PFSK-1 (cell line): ENCODE measurements at regions not wholly inside any gene's neighbourhood (a gene's known extent, or its start where the extent isn't known, plus 50 kb on each side); places are given as distances from the start of the nearest gene placed in this dataset.

Source experiments
- FOXP2 ChIP-seq: optimal IDR thresholded peaks from 2 replicates; pipeline ENCODE3; 2011; ENCODE audit warnings: borderline replicate concordance, control low read depth, inconsistent platforms; ENCODE audit not compliant: insufficient read depth; ENCODE audit errors: extremely low read length, extremely low read depth
- POLR2AphosphoS5 ChIP-seq: IDR thresholded peaks from 2 replicates; pipeline ENCODE4 v1.6.1; 2012; ENCODE audit warnings: low read depth, mild to moderate bottlenecking, control low read depth, low read length, moderate library complexity
- SIN3A ChIP-seq: IDR thresholded peaks from 2 replicates; pipeline ENCODE4 v1.6.1; 2012; ENCODE audit warnings: mild to moderate bottlenecking, low read length, moderate library complexity, borderline replicate concordance; ENCODE audit not compliant: insufficient read depth
- TAF1 ChIP-seq: IDR thresholded peaks from 2 replicates; pipeline ENCODE4 v1.6.1; 2012; ENCODE audit warnings: low read length, control low read depth, borderline replicate concordance; ENCODE audit not compliant: insufficient read depth
- TF ChIP-seq, protein P1 (sequence below), 2 experiments: IDR thresholded peaks; 2 replicates each; pipeline versions ENCODE4 v1.6.1 to v1.8.0; 2011 to 2012; ENCODE audit warnings: low read depth in 2 of 2, low read length in 2 of 2, control low read depth in 1 of 2, inconsistent platforms in 1 of 2, mild to moderate bottlenecking in 1 of 2, moderate library complexity in 1 of 2; ENCODE audit not compliant: insufficient read depth in 1 of 2

- TF ChIP-seq POLR2AphosphoS5: no peak
- TF ChIP-seq FOXP2: no peak
- TF ChIP-seq SIN3A: no peak
- no peak for TF ChIP-seq TAF1
- TF ChIP-seq, protein P1, sequence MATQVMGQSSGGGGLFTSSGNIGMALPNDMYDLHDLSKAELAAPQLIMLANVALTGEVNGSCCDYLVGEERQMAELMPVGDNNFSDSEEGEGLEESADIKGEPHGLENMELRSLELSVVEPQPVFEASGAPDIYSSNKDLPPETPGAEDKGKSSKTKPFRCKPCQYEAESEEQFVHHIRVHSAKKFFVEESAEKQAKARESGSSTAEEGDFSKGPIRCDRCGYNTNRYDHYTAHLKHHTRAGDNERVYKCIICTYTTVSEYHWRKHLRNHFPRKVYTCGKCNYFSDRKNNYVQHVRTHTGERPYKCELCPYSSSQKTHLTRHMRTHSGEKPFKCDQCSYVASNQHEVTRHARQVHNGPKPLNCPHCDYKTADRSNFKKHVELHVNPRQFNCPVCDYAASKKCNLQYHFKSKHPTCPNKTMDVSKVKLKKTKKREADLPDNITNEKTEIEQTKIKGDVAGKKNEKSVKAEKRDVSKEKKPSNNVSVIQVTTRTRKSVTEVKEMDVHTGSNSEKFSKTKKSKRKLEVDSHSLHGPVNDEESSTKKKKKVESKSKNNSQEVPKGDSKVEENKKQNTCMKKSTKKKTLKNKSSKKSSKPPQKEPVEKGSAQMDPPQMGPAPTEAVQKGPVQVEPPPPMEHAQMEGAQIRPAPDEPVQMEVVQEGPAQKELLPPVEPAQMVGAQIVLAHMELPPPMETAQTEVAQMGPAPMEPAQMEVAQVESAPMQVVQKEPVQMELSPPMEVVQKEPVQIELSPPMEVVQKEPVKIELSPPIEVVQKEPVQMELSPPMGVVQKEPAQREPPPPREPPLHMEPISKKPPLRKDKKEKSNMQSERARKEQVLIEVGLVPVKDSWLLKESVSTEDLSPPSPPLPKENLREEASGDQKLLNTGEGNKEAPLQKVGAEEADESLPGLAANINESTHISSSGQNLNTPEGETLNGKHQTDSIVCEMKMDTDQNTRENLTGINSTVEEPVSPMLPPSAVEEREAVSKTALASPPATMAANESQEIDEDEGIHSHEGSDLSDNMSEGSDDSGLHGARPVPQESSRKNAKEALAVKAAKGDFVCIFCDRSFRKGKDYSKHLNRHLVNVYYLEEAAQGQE (IDR thresholded peaks at IDR 0.05; ENCODE audit: insufficient read depth in 1 of 2, low read depth in 2 of 2, low read length in 2 of 2): no peak
Observed at GRCh38 chr10:44803862-44804261, 107.3 kb upstream of the TMEM72 start.

DNA sequence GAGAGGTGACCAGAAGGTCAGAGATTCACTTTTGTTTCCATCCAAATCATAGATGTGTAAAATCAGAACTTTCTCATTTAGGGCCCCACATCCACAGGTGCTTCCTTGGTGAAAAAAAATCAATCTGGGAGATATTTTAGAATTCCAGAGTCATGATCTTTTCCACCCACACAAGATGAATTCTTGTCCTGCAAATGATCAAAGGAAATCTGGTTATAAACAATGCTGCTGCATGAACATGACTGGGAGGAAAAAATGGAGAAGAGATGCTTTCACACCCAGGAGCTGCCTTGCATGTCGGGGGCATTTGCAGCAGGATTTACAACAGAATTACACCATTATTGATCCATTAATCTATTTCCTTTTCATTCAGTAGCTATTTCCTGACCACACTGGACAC, 106.5 kb upstream of the TMEM72 start:
- TF ChIP-seq FOXP2 (no peak), SIN3A (no peak), TAF1 (no peak), POLR2AphosphoS5 (no peak)
- TF ChIP-seq, protein P1 (IDR thresholded peaks at IDR 0.05; ENCODE audit: insufficient read depth in 1 of 2, low read depth in 2 of 2, low read length in 2 of 2): no peak

DNA sequence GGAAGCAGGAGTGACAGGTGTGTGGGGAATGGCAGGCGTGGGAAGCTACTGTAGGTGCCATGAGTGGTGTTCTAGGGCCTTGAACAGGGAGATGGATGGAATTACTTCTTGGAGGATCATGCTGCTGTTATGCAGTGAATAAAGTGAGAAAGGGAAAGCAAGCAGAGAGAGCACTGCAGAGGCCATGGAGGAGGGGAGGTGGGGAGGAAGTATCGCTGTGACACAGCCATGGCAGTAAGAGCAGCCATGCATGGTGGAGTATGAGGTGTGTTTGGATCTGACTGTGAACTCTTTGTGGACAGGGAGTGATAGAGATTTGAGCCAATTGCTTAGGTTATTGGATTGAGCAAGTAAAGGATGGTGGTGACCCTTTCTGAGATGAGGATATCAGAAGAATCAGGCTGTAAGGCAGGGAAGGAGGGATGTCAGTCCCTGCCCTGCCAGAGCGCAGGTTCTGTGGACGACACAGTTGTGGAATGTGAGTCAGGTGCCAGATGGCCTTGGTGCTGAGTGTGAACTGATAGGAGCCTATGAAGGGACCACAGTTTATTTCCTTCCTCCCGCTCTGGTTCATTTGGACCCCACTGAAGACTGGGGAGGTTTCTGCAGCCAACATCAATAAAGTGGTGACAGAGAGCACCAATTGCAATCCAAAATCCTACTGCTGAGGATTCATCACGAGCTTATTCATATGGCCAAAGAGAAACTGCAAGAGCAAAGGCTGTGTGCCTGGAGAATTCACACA, 105.5 kb upstream of the TMEM72 start:
- no peak for TF ChIP-seq SIN3A
- TF ChIP-seq FOXP2: no peak
- no peak for TF ChIP-seq POLR2AphosphoS5
- TF ChIP-seq TAF1: no peak
- TF ChIP-seq, protein P1 (IDR thresholded peaks at IDR 0.05; ENCODE audit: insufficient read depth in 1 of 2, low read depth in 2 of 2, low read length in 2 of 2): no peak

GRCh38 chr10:44806950-44807349, 104.2 kb upstream of the TMEM72 start:
- TF ChIP-seq FOXP2: no peak
- TF ChIP-seq POLR2AphosphoS5: no peak

DNA sequence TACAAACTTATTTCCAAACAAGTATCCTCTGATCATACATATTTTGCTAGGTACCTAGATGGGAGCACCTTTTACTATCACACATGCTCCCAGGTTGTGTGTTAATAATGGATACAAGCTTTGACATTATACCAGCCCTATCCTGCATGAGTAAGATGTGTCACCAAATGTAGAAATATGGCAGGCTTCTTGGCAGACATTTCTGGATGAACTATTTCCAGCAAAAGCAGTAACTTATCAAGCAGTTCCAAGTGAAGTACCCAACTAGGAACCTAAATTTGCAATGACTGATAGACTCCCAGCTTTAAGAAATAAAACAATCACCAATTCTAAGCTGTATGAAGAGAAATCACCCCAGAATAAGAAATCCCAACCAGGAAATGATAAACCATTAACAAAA, 103.7 kb upstream of the TMEM72 start:
- TF ChIP-seq SIN3A (no peak), FOXP2 (no peak)
- TF ChIP-seq, protein P1 (IDR thresholded peaks at IDR 0.05; ENCODE audit: insufficient read depth in 1 of 2, low read depth in 2 of 2, low read length in 2 of 2): no peak
